MM.1S (cell line): ENCODE measurements at regions not wholly inside any gene's neighbourhood (a gene's known extent, or its start where the extent isn't known, plus 50 kb on each side); places are given as distances from the start of the nearest gene placed in this dataset.
"Not testable (repeated sequence)": the region's sequence is repeated elsewhere in the genome, so short reads cannot be mapped to it uniquely, and the experiment has no call there.

Source experiments
- DNase-seq: peaks from one replicate; pipeline ENCODE4 v3.0.0-alpha.2; 2015
- H2AFZ ChIP-seq: fragments of 300-600 bp; sonication (generic); 2 replicates; pipeline ENCODE4 v1.6.0; 2016; ENCODE audit warnings: antibody characterized with exemption, low read length
- H3F3A ChIP-seq: fragments of 300-600 bp; sonication (generic); 2 replicates; pipeline ENCODE4 v1.6.1; 2016; ENCODE audit warnings: mild to moderate bottlenecking, antibody characterized with exemption, low read length, moderate library complexity, mixed read lengths; ENCODE audit not compliant: insufficient read depth
- H3K27ac ChIP-seq: fragments of 300-600 bp; sonication (generic); 2 replicates; pipeline ENCODE4 v1.5.1; 2016; ENCODE audit warnings: mild to moderate bottlenecking, low read length
- H3K27me3 ChIP-seq: fragments of 300-600 bp; sonication (generic); replicated peaks from 2 replicates; pipeline ENCODE4 v1.6.0; 2016; ENCODE audit warnings: low read length; ENCODE audit not compliant: insufficient read depth
- H3K36me3 ChIP-seq: fragments of 300-600 bp; sonication (generic); replicated peaks from 2 replicates; pipeline ENCODE4 v1.6.1; 2016; ENCODE audit warnings: mild to moderate bottlenecking, low read length, mixed read lengths; ENCODE audit not compliant: insufficient read depth
- H3K4me1 ChIP-seq: fragments of 300-600 bp; sonication (generic); 2 replicates; pipeline ENCODE4 v1.6.1; 2016; ENCODE audit warnings: low read length, mixed read lengths
- H3K4me2 ChIP-seq: fragments of 300-600 bp; sonication (generic); 2 replicates; pipeline ENCODE4 v1.6.0; 2016; ENCODE audit warnings: low read depth, low read length
- H3K4me3 ChIP-seq: fragments of 300-600 bp; sonication (generic); 2 replicates; pipeline ENCODE4 v1.5.1; 2016; ENCODE audit warnings: low read length, mixed read lengths
- H3K79me2 ChIP-seq: fragments of 300-600 bp; sonication (generic); 2 replicates; pipeline ENCODE4 v1.6.1; 2016; ENCODE audit warnings: mixed run types, low read length, mixed read lengths
- H3K9ac ChIP-seq: fragments of 300-600 bp; sonication (generic); 2 replicates; pipeline ENCODE4 v1.6.1; 2016; ENCODE audit warnings: low read length, mixed read lengths
- H3K9me2 ChIP-seq: fragments of 300-600 bp; sonication (generic); replicated peaks from 2 replicates; pipeline ENCODE4 v1.6.1; 2016; ENCODE audit warnings: mild to moderate bottlenecking, low read length, mixed read lengths; ENCODE audit not compliant: insufficient read depth
- H3K9me3 ChIP-seq: fragments of 300-600 bp; sonication (generic); replicated peaks from 2 replicates; pipeline ENCODE4 v1.6.1; 2016; ENCODE audit warnings: mild to moderate bottlenecking, low read length, mixed read lengths; ENCODE audit not compliant: insufficient read depth
- H4K20me1 ChIP-seq: fragments of 300-600 bp; sonication (generic); 2 replicates; pipeline ENCODE4 v1.6.1; 2016; ENCODE audit warnings: mild to moderate bottlenecking, low read length, moderate library complexity, mixed read lengths; ENCODE audit not compliant: insufficient read depth
- CTCF ChIP-seq: fragments of 300-600 bp; sonication (generic); IDR thresholded peaks from 2 replicates; pipeline ENCODE4 v1.5.1; 2016; ENCODE audit warnings: antibody characterized with exemption, low read length, mixed read lengths
- EZH2 ChIP-seq: fragments of 300-600 bp; sonication (generic); optimal IDR thresholded peaks from 2 replicates; pipeline ENCODE3; 2017; ENCODE audit warnings: low read depth, mild to moderate bottlenecking, antibody characterized with exemption, low read length, mixed read lengths
- EZH2phosphoT487 ChIP-seq: fragments of 300-600 bp; sonication (generic); IDR thresholded peaks from 2 replicates; pipeline ENCODE4 v1.6.1; 2018; ENCODE audit warnings: antibody characterized with exemption, low read length

GRCh38 chr5:18395126-18396110 lies 761.2 kb downstream of the TAF11L14 start:
- Histone ChIP-seq H3F3A (no peaks in the 10 kb centered on the region), H3K27ac (no peak overlapping the region), H3K9ac (no peak overlapping the region), H3K4me2 (no peak overlapping the region), H4K20me1 (no peaks in the 10 kb centered on the region), H3K27me3 (no peaks in the 10 kb centered on the region), H3K36me3 (no peaks in the 10 kb centered on the region), H3K4me1 (no peaks in the 10 kb centered on the region), H3K4me3 (no peak overlapping the region), H3K9me3 (no peaks in the 10 kb centered on the region), H2AFZ (no peak overlapping the region), H3K79me2 (no peaks in the 10 kb centered on the region), H3K9me2 (no peaks in the 10 kb centered on the region)
- DNase-seq = no peak
- TF ChIP-seq EZH2phosphoT487 (no peak), CTCF (no peak), EZH2 (no peak)

GRCh38 chr5:18397371-18397770 lies 763.1 kb downstream of the TAF11L14 start:
- DNase-seq = no peak
- no peaks in the 10 kb centered on the region for H3K79me2 ChIP-seq
- TF ChIP-seq EZH2 = no peak
- no peak for TF ChIP-seq EZH2phosphoT487
- TF ChIP-seq CTCF = no peak
- no peak overlapping the region for H2AFZ ChIP-seq
- H3K4me1 ChIP-seq = no peaks in the 10 kb centered on the region
- H3K9me2 ChIP-seq = no peaks in the 10 kb centered on the region
- no peak overlapping the region for H3K9ac ChIP-seq
- H4K20me1 ChIP-seq = no peaks in the 10 kb centered on the region
- H3K9me3 ChIP-seq = no peaks in the 10 kb centered on the region
- no peak overlapping the region for H3K4me3 ChIP-seq
- no peaks in the 10 kb centered on the region for H3K36me3 ChIP-seq
- no peaks in the 10 kb centered on the region for H3F3A ChIP-seq
- no peak overlapping the region for H3K4me2 ChIP-seq
- no peaks in the 10 kb centered on the region for H3K27me3 ChIP-seq
- no peak overlapping the region for H3K27ac ChIP-seq

GRCh38 chr5:18397891-18398290 lies 763.6 kb downstream of the TAF11L14 start:
- H2AFZ ChIP-seq = no peak overlapping the region
- no peak overlapping the region for H3K9ac ChIP-seq
- H3K27me3 ChIP-seq = no peaks in the 10 kb centered on the region
- H3K4me1 ChIP-seq = no peaks in the 10 kb centered on the region
- H4K20me1 ChIP-seq = no peaks in the 10 kb centered on the region
- H3K79me2 ChIP-seq = no peaks in the 10 kb centered on the region
- H3K9me2 ChIP-seq = no peaks in the 10 kb centered on the region
- no peaks in the 10 kb centered on the region for H3K9me3 ChIP-seq
- no peaks in the 10 kb centered on the region for H3K36me3 ChIP-seq
- TF ChIP-seq EZH2 (no peak), CTCF (no peak), EZH2phosphoT487 (no peak)
- no peak for DNase-seq
- no peak overlapping the region for H3K4me2 ChIP-seq
- no peak overlapping the region for H3K27ac ChIP-seq
- no peaks in the 10 kb centered on the region for H3F3A ChIP-seq
- no peak overlapping the region for H3K4me3 ChIP-seq

- H3K9me2 ChIP-seq = not testable (repeated sequence)
These were observed 765.4 kb downstream of the TAF11L14 start for GRCh38 chr5:18399461-18400327.

More at GRCh38 chr5:18399461-18400327, 765.4 kb downstream of the TAF11L14 start:
- H3K27me3 ChIP-seq, H3K4me3 ChIP-seq, H2AFZ ChIP-seq, H3K36me3 ChIP-seq, DNase-seq, H3K4me1 ChIP-seq, H3F3A ChIP-seq, H3K79me2 ChIP-seq, H3K9me3 ChIP-seq, H3K27ac ChIP-seq, H3K4me2 ChIP-seq, H3K9ac ChIP-seq, H4K20me1 ChIP-seq: not testable (repeated sequence)
